T-cell (primary cell): ENCODE measurements at regions not wholly inside any gene's neighbourhood (a gene's known extent, or its start where the extent isn't known, plus 50 kb on each side); places are given as distances from the start of the nearest gene placed in this dataset.

Experiments used
- ATAC-seq, 4 experiments: fragments of 200-7000 bp in 3 of 4; fragments of 150-1000 bp in 1 of 4; cut with Tn5 transposase; replicated peaks in 1 of 4; 1 replicate in 3 of 4; 2 replicates in 1 of 4; pipeline ENCODE4 v1.10.0; 2021; ENCODE audit warnings: moderate library complexity in 3 of 4, mild to moderate bottlenecking in 2 of 4, moderate number of reproducible peaks in 1 of 4
- CTCF ChIA-PET, 2 donors: fragments of 300-600 bp; sonication (Branson Sonifier 250); formaldehyde crosslinking; loops; one replicate each; lab custom pipeline; 2022; ENCODE audit warnings: antibody characterized with exemption in 2 of 2; lab: Charles Lee
- POLR2A ChIA-PET, 2 donors: fragments of 300-600 bp; sonication (Branson Sonifier 250); formaldehyde crosslinking; loops; one replicate each; lab custom pipeline; 2022; ENCODE audit warnings: antibody characterized with exemption in 2 of 2; lab: Charles Lee
- DNase-seq, 35 experiments: peaks; one replicate each; pipeline versions ENCODE4 v3.0.0 to v3.0.0-alpha.2; 2013 to 2023
- H3K27ac ChIP-seq: one replicate; pipeline ENCODE4 v1.5.1; 2013; ENCODE audit warnings: low read length
- H3K27me3 ChIP-seq, 2 experiments: replicated peaks in 1 of 2; 1 replicate in 1 of 2; 2 replicates in 1 of 2; pipeline versions ENCODE4 v1.6.1 to v1.7.0; 2013; ENCODE audit warnings: low read length in 1 of 2, mixed read lengths in 1 of 2; ENCODE audit not compliant: control insufficient read depth in 2 of 2, insufficient read depth in 2 of 2; ENCODE audit errors: extremely low read depth in 1 of 2
- H3K36me3 ChIP-seq, 2 donors: 1 replicate in 1 of 2; 2 replicates in 1 of 2; pipeline versions ENCODE4 v1.6.1 to v1.7.0; 2013; ENCODE audit warnings: low read length in 1 of 2; ENCODE audit not compliant: control insufficient read depth in 2 of 2, insufficient read depth in 1 of 2; ENCODE audit errors: extremely low read depth in 1 of 2
- H3K4me1 ChIP-seq, 2 experiments: 1 replicate in 1 of 2; 2 replicates in 1 of 2; pipeline versions ENCODE4 v1.6.1 to v1.7.0; 2013; ENCODE audit warnings: low read length in 2 of 2, mixed read lengths in 1 of 2; ENCODE audit not compliant: insufficient read depth in 2 of 2, control insufficient read depth in 1 of 2; ENCODE audit errors: extremely low read depth in 1 of 2
- H3K4me3 ChIP-seq, 2 donors: 1 replicate in 1 of 2; 2 replicates in 1 of 2; pipeline versions ENCODE4 v1.5.1 to v1.7.0; 2013; ENCODE audit warnings: mild to moderate bottlenecking in 2 of 2, low read length in 1 of 2, moderate library complexity in 1 of 2; ENCODE audit not compliant: control insufficient read depth in 1 of 2; ENCODE audit errors: extremely low read depth in 1 of 2
- H3K9me3 ChIP-seq: 2 replicates; pipeline ENCODE4 v1.7.0; 2013
- H3K27ac Mint-ChIP-seq, 2 donors: one replicate each; pipeline ENCODE4 v1.8.0; 2020 to 2021; ENCODE audit warnings: mild to moderate bottlenecking in 2 of 2, mixed read lengths in 2 of 2
- H3K27me3 Mint-ChIP-seq, 2 donors: one replicate each; pipeline ENCODE4 v1.8.0; 2021 to 2022; ENCODE audit warnings: mixed read lengths in 2 of 2
- H3K36me3 Mint-ChIP-seq: one replicate; pipeline ENCODE4 v1.8.0; 2021; ENCODE audit warnings: mixed read lengths
- H3K4me1 Mint-ChIP-seq, 3 donors: one replicate each; pipeline ENCODE4 v1.8.0; 2020 to 2022; ENCODE audit warnings: mixed read lengths in 3 of 3, mild to moderate bottlenecking in 1 of 3
- H3K4me3 Mint-ChIP-seq, 3 donors: one replicate each; pipeline ENCODE4 v1.8.0; 2020 to 2022; ENCODE audit warnings: mild to moderate bottlenecking in 3 of 3, mixed read lengths in 3 of 3, moderate library complexity in 3 of 3
- H3K9me3 Mint-ChIP-seq, 3 donors: one replicate each; pipeline ENCODE4 v1.8.0; 2020 to 2022; ENCODE audit warnings: mixed read lengths in 3 of 3
- WGBS: methylation state at CpG from one replicate; pipeline ENCODE4 v1.1.5; 2013; ENCODE audit warnings: missing lambda C conversion rate; ENCODE audit not compliant: insufficient coverage; 5-methylcytosine and 5-hydroxymethylcytosine counted together

DNA sequence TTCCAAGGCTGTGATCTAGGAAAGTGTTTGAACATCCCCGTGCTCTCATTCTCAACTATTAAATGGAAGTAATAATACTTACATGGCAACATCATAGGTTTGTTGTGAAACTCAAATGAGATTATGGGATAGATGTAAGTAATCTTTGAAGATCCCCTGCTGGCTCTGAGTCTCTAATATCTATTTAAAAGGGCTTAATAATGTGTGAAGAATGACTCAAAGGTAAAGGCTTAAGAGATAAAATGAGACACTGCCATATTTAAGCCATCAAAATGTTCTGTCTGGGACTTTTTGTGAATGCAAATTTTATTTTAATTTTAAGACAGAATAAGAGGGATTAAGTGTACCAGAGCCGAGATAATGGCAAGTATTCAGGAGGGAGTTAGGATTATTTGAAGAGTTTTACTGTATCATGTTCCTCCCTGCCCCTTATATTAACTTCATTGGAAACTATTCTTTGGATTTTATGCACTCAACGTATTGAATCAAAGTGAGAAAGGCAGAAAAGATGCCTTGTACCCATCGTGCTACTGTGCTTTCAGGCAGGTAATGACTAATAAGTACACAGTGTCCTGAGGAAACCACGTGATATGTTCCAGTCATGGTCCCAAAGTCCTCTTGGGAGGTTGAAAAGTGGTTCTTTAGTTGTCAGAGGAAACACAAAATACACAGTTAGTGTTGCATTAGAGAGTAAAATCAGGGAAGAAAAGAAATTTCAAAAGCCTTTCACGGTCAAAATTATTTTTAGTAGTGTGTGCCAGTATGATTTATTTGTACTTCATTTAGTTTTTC, 192.4 kb downstream of the RBM46 start:
- H3K4me3 ChIP-seq: no peak overlapping the region
- ChIA-PET CTCF (no interaction called here), POLR2A (no interaction called here)
- WGBS: 54% methylated on average over 2 of the region's 6 CpGs
- H3K4me3 Mint-ChIP-seq: no peak overlapping the region
- H3K36me3 Mint-ChIP-seq: no peaks in the 10 kb centered on the region
- H3K27me3 ChIP-seq: no peaks in the 10 kb centered on the region
- H3K4me1 ChIP-seq: no peaks in the 10 kb centered on the region
- H3K36me3 ChIP-seq: no peaks in the 10 kb centered on the region
- no peak overlapping the region for H3K27ac ChIP-seq
- peaks cover 4 to 12% of the 10 kb centered on the region in 2 donors for H3K27me3 Mint-ChIP-seq
- no peak overlapping the region for H3K27ac Mint-ChIP-seq
- H3K4me1 Mint-ChIP-seq: no peaks in the 10 kb centered on the region
- DNase-seq (no peak), ATAC-seq (no peak)
- H3K9me3 ChIP-seq: no peaks in the 10 kb centered on the region
- H3K9me3 Mint-ChIP-seq: peaks cover 0 to 3% (median 0%) of the 10 kb centered on the region in 3 donors

DNA sequence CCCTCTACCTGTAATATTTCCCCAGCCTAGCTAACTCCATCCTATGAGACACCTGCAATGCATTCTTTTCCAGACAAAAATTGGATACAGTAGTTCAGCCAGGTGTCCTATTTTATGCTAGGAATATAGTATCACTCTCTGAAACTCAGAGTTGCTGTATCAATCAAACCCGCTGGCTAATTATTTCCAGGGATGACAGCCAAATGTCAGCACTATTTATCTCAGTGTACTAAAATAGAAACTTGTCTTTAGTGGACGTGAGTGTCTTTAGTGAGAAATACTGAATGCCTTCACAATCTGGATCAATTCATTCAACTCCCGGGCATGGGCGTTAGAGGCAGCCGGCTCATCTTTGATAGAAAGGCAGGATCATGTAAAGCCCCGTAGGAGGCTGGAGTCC, 196.2 kb downstream of the RBM46 start:
- 91% methylated on average over 4 of the region's 6 CpGs for WGBS
- no peak overlapping the region for H3K4me3 ChIP-seq
- peaks cover 2 to 5% of the 10 kb centered on the region in 2 donors for H3K27me3 Mint-ChIP-seq
- H3K27ac ChIP-seq: no peak overlapping the region
- no peaks in the 10 kb centered on the region for H3K36me3 ChIP-seq
- no peak for ATAC-seq
- H3K9me3 ChIP-seq: no peaks in the 10 kb centered on the region
- H3K4me1 Mint-ChIP-seq: no peaks in the 10 kb centered on the region
- no peaks in the 10 kb centered on the region for H3K9me3 Mint-ChIP-seq
- no peak overlapping the region for H3K4me3 Mint-ChIP-seq
- H3K36me3 Mint-ChIP-seq: no peaks in the 10 kb centered on the region
- no peak for DNase-seq
- ChIA-PET CTCF (no interaction called here), POLR2A (interaction anchor here in 1 of 2 donors (0.6 kb wide), 1 partner anchor 563 kb away, joined by 3 read pairs; no protein-coding TSS in a partner anchor)
- H3K4me1 ChIP-seq: no peaks in the 10 kb centered on the region
- no peaks in the 10 kb centered on the region for H3K27me3 ChIP-seq
- no peak overlapping the region for H3K27ac Mint-ChIP-seq

DNA sequence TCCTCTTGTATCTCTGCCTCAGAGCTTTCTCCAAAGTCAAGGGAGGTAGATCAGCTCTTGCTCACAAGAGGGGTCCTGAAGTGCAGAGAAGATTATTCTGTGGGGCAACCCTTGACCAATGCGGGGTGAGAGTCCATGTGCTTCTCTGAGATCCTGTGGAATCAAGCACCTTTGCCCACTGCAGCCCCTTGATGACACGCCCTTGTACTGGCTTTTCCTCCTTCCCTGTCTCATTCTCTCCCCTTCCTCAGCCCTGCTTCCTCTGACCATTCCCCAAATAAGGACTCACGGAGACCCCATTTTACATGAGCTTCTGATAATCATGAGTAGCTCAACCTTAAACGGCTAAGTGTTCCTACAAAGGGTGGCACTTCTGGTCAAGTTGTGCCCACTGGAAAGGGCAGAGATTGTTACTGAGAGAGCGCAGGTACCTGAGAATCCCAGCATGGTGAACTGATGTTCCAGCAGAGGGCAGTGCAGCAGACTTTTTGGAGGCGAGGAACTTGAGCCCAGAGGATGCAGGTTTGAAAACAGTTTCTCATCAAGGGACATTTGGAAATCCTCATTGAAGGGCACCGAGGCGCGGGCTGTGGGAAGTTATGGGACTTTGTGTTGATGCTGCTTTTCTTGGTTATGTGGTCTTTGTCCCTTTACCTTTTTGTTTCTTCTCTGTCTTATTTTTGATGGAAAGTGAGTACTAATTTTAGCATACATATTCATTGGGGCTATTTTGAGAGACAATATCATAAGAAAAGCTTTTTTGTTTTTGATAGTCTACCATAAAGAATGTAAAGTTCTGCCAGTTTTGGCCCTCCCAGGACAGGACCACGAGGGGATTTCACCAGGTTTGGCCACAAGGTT, 201.3 kb downstream of the RBM46 start:
- 28% methylated on average over 10 of the region's 10 CpGs for WGBS
- no peak overlapping the region for H3K4me3 ChIP-seq
- peaks cover 4% of the 10 kb centered on the region in 2 donors for H3K27me3 Mint-ChIP-seq
- no peak overlapping the region for H3K27ac ChIP-seq
- no peaks in the 10 kb centered on the region for H3K9me3 Mint-ChIP-seq
- no peaks in the 10 kb centered on the region for H3K36me3 ChIP-seq
- no peaks in the 10 kb centered on the region for H3K4me1 ChIP-seq
- POLR2A ChIA-PET: no interaction called here
- DNase-seq (peak in 17 of 35 experiments; percentile 0 to 37 (median 3)), ATAC-seq (no peak)
- CTCF ChIA-PET: no interaction called here
- no peak overlapping the region for H3K4me3 Mint-ChIP-seq
- H3K9me3 ChIP-seq: no peaks in the 10 kb centered on the region
- H3K36me3 Mint-ChIP-seq: no peaks in the 10 kb centered on the region
- H3K27me3 ChIP-seq: no peaks in the 10 kb centered on the region
- H3K27ac Mint-ChIP-seq: no peak overlapping the region
- no peaks in the 10 kb centered on the region for H3K4me1 Mint-ChIP-seq

- DNase-seq (no peak), ATAC-seq (no peak)
- H3K4me3 ChIP-seq: no peak overlapping the region
- H3K27ac ChIP-seq: no peak overlapping the region
- no peaks in the 10 kb centered on the region for H3K27me3 ChIP-seq
- Mint-ChIP-seq H3K4me1 (no peaks in the 10 kb centered on the region), H3K36me3 (no peaks in the 10 kb centered on the region), H3K27ac (no peak overlapping the region), H3K4me3 (no peak overlapping the region), H3K27me3 (peaks cover 4% of the 10 kb centered on the region in 2 donors), H3K9me3 (no peaks in the 10 kb centered on the region)
- CTCF ChIA-PET: no interaction called here
- no peaks in the 10 kb centered on the region for H3K4me1 ChIP-seq
- H3K36me3 ChIP-seq: no peaks in the 10 kb centered on the region
- POLR2A ChIA-PET: no interaction called here
- H3K9me3 ChIP-seq: no peaks in the 10 kb centered on the region
- WGBS: 77% methylated on average over 2 of the region's 5 CpGs
Observed at GRCh38 chr4:154983714-154984113, 202.6 kb downstream of the RBM46 start.

DNA sequence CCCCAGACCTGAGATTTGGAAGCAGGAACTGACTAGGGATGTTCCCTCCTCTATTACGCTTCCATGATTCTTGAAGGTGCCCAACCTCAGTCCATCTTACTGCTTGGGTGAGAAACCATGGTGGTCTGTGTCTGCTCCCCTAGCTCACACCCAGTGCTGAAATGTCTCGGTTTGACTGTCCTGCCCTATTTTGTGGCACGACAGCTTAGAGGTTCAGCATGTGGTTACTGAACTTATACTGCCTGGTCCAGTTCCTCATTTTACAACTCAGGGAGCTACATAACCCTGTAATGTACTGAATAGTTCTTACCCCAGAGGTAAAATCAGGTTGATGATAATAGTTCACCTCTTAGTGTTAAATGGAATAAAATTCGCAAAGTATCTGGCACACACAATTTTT, 203.1 kb downstream of the RBM46 start:
- 83% methylated on average over 1 of the region's 4 CpGs for WGBS
- Mint-ChIP-seq H3K9me3 (no peaks in the 10 kb centered on the region), H3K4me1 (no peaks in the 10 kb centered on the region), H3K36me3 (no peaks in the 10 kb centered on the region), H3K27me3 (peaks cover 4% of the 10 kb centered on the region in 2 donors), H3K27ac (no peak overlapping the region), H3K4me3 (no peak overlapping the region)
- Histone ChIP-seq H3K27ac (no peak overlapping the region), H3K27me3 (no peaks in the 10 kb centered on the region), H3K36me3 (no peaks in the 10 kb centered on the region), H3K4me1 (no peaks in the 10 kb centered on the region), H3K4me3 (no peak overlapping the region), H3K9me3 (no peaks in the 10 kb centered on the region)
- no peak for DNase-seq
- no peak for ATAC-seq
- POLR2A ChIA-PET: no interaction called here
- CTCF ChIA-PET: no interaction called here

GRCh38 chr4:154984616-154985015, 203.5 kb downstream of the RBM46 start:
- no peaks in the 10 kb centered on the region for H3K4me1 Mint-ChIP-seq
- peaks cover 4% of the 10 kb centered on the region in 2 donors for H3K27me3 Mint-ChIP-seq
- no CpG with 5 or more reads among the region's 1 CpG for WGBS

More at GRCh38 chr4:154984616-154985015, 203.5 kb downstream of the RBM46 start:
- Histone ChIP-seq H3K9me3 (no peaks in the 10 kb centered on the region), H3K27me3 (no peaks in the 10 kb centered on the region), H3K36me3 (no peaks in the 10 kb centered on the region), H3K4me3 (no peak overlapping the region), H3K27ac (no peak overlapping the region), H3K4me1 (no peaks in the 10 kb centered on the region)
- ATAC-seq (no peak), DNase-seq (no peak)
- Mint-ChIP-seq H3K9me3 (no peaks in the 10 kb centered on the region), H3K36me3 (no peaks in the 10 kb centered on the region), H3K27ac (no peak overlapping the region), H3K4me3 (no peak overlapping the region)
- CTCF ChIA-PET: no interaction called here
- POLR2A ChIA-PET: no interaction called here
